GM19023 (cell line): ENCODE measurements at regions not wholly inside any gene's neighbourhood (a gene's known extent, or its start where the extent isn't known, plus 50 kb on each side); places are given as distances from the start of the nearest gene placed in this dataset.
"Not testable (repeated sequence)": the region's sequence is repeated elsewhere in the genome, so short reads cannot be mapped to it uniquely, and the experiment has no call there.

ENCODE experiments used
- ATAC-seq: cut with Tn5 transposase; IDR thresholded peaks from one replicate; pipeline ENCODE4 v1.9.1; 2021; ENCODE audit warnings: mild to moderate bottlenecking, moderate library complexity; ENCODE audit not compliant: unreplicated experiment

GRCh38 chr4:147219145-147219544 lies 261.8 kb upstream of the EDNRA start:
- ATAC-seq, result no peak

- ATAC-seq, result no peak
Measured at GRCh38 chr4:147220833-147221232, 260.1 kb upstream of the EDNRA start.

- ATAC-seq, result no peak
Measured at GRCh38 chr4:147222906-147223305, 258.0 kb upstream of the EDNRA start.

GRCh38 chr4:147223576-147223975 lies 257.3 kb upstream of the EDNRA start:
- ATAC-seq, result no peak

- no peak for ATAC-seq
Measured at GRCh38 chr4:147236806-147237205, 244.1 kb upstream of the EDNRA start.

- ATAC-seq, result no peak
Measured at GRCh38 chr4:147244786-147245185, 236.1 kb upstream of the EDNRA start.

GRCh38 chr4:147246096-147246495 lies 234.8 kb upstream of the EDNRA start:
- ATAC-seq, result no peak

- ATAC-seq, result not testable (repeated sequence)
Measured at GRCh38 chr4:147246528-147246927, 234.4 kb upstream of the EDNRA start.

- no peak for ATAC-seq
Measured at GRCh38 chr4:147247579-147247978, 233.3 kb upstream of the EDNRA start.

- ATAC-seq, result no peak
Measured at GRCh38 chr4:147250062-147250461, 230.8 kb upstream of the EDNRA start.

- not testable (repeated sequence) for ATAC-seq
Measured at GRCh38 chr4:147255268-147255667, 225.6 kb upstream of the EDNRA start.

- ATAC-seq, result not testable (repeated sequence)
Measured at GRCh38 chr4:147259271-147259670, 221.6 kb upstream of the EDNRA start.

- no peak for ATAC-seq
Measured at GRCh38 chr4:147284256-147284835, 196.6 kb upstream of the EDNRA start.

- ATAC-seq, result no peak
Measured at GRCh38 chr4:147284935-147285334, 196.0 kb upstream of the EDNRA start.

- ATAC-seq, result no peak
Measured at GRCh38 chr4:147285751-147286150, 195.1 kb upstream of the EDNRA start.

GRCh38 chr4:147286846-147287587 lies 193.9 kb upstream of the EDNRA start:
- ATAC-seq, result no peak

- ATAC-seq, result no peak
Measured at GRCh38 chr4:147287588-147287890, 193.4 kb upstream of the EDNRA start.

GRCh38 chr4:147288512-147288911 lies 192.4 kb upstream of the EDNRA start:
- ATAC-seq, result no peak

GRCh38 chr4:147289181-147289580 lies 191.7 kb upstream of the EDNRA start:
- ATAC-seq, result no peak

GRCh38 chr4:147292604-147293313 lies 188.1 kb upstream of the EDNRA start:
- ATAC-seq, result not testable (repeated sequence)

GRCh38 chr4:147293314-147293677 lies 187.6 kb upstream of the EDNRA start:
- ATAC-seq, result not testable (repeated sequence)

- no peak for ATAC-seq
Measured at GRCh38 chr4:147299205-147299604, 181.7 kb upstream of the EDNRA start.
